AG09309 (cell line): ENCODE measurements at regions not wholly inside any gene's neighbourhood (a gene's known extent, or its start where the extent isn't known, plus 50 kb on each side); places are given as distances from the start of the nearest gene placed in this dataset.

Experiments
- DNase-seq: peaks from one replicate; pipeline ENCODE4 v3.0.0-alpha.2; 2010; ENCODE audit warnings: low read depth
- H3K4me3 ChIP-seq: 2 replicates; pipeline ENCODE4 v1.5.1; 2011; ENCODE audit warnings: mild to moderate bottlenecking, low read depth, low read length, moderate library complexity; ENCODE audit not compliant: control insufficient read depth
- CTCF ChIP-seq: IDR thresholded peaks from 2 replicates; pipeline ENCODE4 v1.5.1; 2011; ENCODE audit warnings: mild to moderate bottlenecking, low read depth, low read length, inconsistent platforms; ENCODE audit not compliant: insufficient read depth, control insufficient read depth; ENCODE audit errors: missing control alignments

GRCh38 chr21:16587681-16588375, 858.0 kb downstream of the USP25 start:
- TF ChIP-seq CTCF, result no peak
- H3K4me3 ChIP-seq, result peak overlapping the region; percentile 40
- DNase-seq, result peak; percentile 54

- no peak for TF ChIP-seq CTCF
- peak; percentile 45 for DNase-seq
- peak overlapping the region; percentile 40 for H3K4me3 ChIP-seq
These were observed 858.7 kb downstream of the USP25 start for GRCh38 chr21:16588433-16588860.

- TF ChIP-seq CTCF, result no peak
These were observed 859.5 kb downstream of the USP25 start for GRCh38 chr21:16589006-16589898.

GRCh38 chr21:16590186-16590585, 860.4 kb downstream of the USP25 start:
- DNase-seq, result no peak
- no peak overlapping the region for H3K4me3 ChIP-seq
- TF ChIP-seq CTCF, result no peak

More at GRCh38 chr21:16589006-16589898, 859.5 kb downstream of the USP25 start:
- peak overlapping the region; percentile 40; the same call in 1 of the 2 replicates for H3K4me3 ChIP-seq
- DNase-seq, result no peak

- H3K4me3 ChIP-seq, result no peak overlapping the region
- DNase-seq, result no peak
- no peak for TF ChIP-seq CTCF
These were observed 861.0 kb downstream of the USP25 start for GRCh38 chr21:16590641-16591292.

GRCh38 chr21:16592381-16592780, 862.6 kb downstream of the USP25 start:
- TF ChIP-seq CTCF, result no peak
- H3K4me3 ChIP-seq, result no peak overlapping the region
- DNase-seq, result no peak
